ENCODE measurements at regions not wholly inside any gene's neighbourhood (a gene's known extent, or its start where the extent isn't known, plus 50 kb on each side); places are given as distances from the start of the nearest gene placed in this dataset.

GRCh38 chr3:55271549-55271948 is 215.6 kb downstream of the WNT5A start:
- TF ChIP-seq CTCF (IDR thresholded peaks at IDR 0.05) (no peak), POLR2A (IDR thresholded peaks at IDR 0.05) (no peak)

Data from body of pancreas (tissue), 4 donors.